HCT116 (cell line): ENCODE measurements at regions not wholly inside any gene's neighbourhood (a gene's known extent, or its start where the extent isn't known, plus 50 kb on each side); places are given as distances from the start of the nearest gene placed in this dataset.

Experiments used
- ATAC-seq: fragments of 200-7000 bp; cut with Tn5 transposase; 2 replicates; pipeline ENCODE4 v1.9.1; 2020; ENCODE audit warnings: mild to moderate bottlenecking, moderate library complexity
- BruUV-seq: library from RNA; stranded (reverse); fragments of 400-500 nt; replicated peaks from 2 replicates; lab custom pipeline; 2021; lab: Mats Ljungman, UMichigan
- CTCF ChIA-PET: fragments of 300-600 bp; sonication (Branson Sonifier 250); formaldehyde crosslinking; loops from one replicate; lab custom pipeline; 2021; ENCODE audit warnings: antibody characterized with exemption; lab: Charles Lee
- POLR2A ChIA-PET: fragments of 300-600, 350-600 bp; sonication (Branson Sonifier 250); formaldehyde crosslinking; loops from one replicate; lab custom pipeline; 2021; ENCODE audit warnings: antibody characterized with exemption; lab: Charles Lee
- RAD21 ChIA-PET, 2 experiments: fragments of 300-600 bp; sonication (Branson Sonifier 250); formaldehyde crosslinking; loops; one replicate each; lab custom pipeline; 2023; ENCODE audit warnings: low total read pairs in 2 of 2; ENCODE audit not compliant: uncharacterized antibody in 2 of 2, unreplicated experiment in 2 of 2, low non-redundant PET in 1 of 2; lab: Charles Lee
- DNase-seq: peaks from one replicate; pipeline ENCODE4 v3.0.0-alpha.2; 2010; ENCODE audit warnings: low read depth, low spot score
- H2AFZ ChIP-seq: fragments of 200-600 bp; shearing (Covaris generic), sonication (generic); 2 replicates; pipeline ENCODE4 v1.6.1; 2017; ENCODE audit warnings: low read depth, mixed run types, mixed read lengths, antibody characterized with exemption, low read length; ENCODE audit not compliant: poor library complexity, severe bottlenecking
- H3K27ac ChIP-seq: 2 replicates; pipeline ENCODE4 v1.5.1; 2012; ENCODE audit warnings: low read depth, low read length
- H3K27me3 ChIP-seq: fragments of 200-600 bp; sonication (generic); 2 replicates; pipeline ENCODE4 v1.6.1; 2016; ENCODE audit warnings: mixed run types, low read length, mixed read lengths; ENCODE audit not compliant: insufficient read depth
- H3K36me3 ChIP-seq, 2 experiments: fragments of 200-500 bp in 1 of 2; fragments of 200-600 bp in 1 of 2; sonication (Bioruptor generic) in 1 of 2; sonication (generic) in 1 of 2; 2 replicates each; pipeline versions ENCODE4 v1.5.1 to v1.6.1; 2014 to 2016; ENCODE audit warnings: low read length in 2 of 2, inconsistent platforms in 1 of 2, mixed read lengths in 1 of 2, mixed run types in 1 of 2; ENCODE audit not compliant: insufficient read depth in 2 of 2, control insufficient read depth in 1 of 2
- H3K4me1 ChIP-seq, 2 experiments: fragments of 200-600 bp in 1 of 2; sonication (generic) in 1 of 2; 2 replicates each; pipeline versions ENCODE4 v1.5.1 to v1.6.1; 2012 to 2017; ENCODE audit warnings: low read length in 2 of 2, inconsistent platforms in 1 of 2, mild to moderate bottlenecking in 1 of 2, mixed read lengths in 1 of 2, mixed run types in 1 of 2, moderate library complexity in 1 of 2; ENCODE audit not compliant: insufficient read depth in 2 of 2, control insufficient read depth in 1 of 2
- H3K4me2 ChIP-seq: fragments of 200-600 bp; sonication (generic); 2 replicates; pipeline ENCODE4 v1.6.1; 2017; ENCODE audit warnings: mixed run types, low read length, mixed read lengths
- H3K4me3 ChIP-seq, 2 experiments: fragments of 200-600 bp in 1 of 2; sonication (generic) in 1 of 2; replicated peaks in 1 of 2; 2 replicates each; pipeline ENCODE4 v1.5.1; 2011 to 2016; ENCODE audit warnings: low read length in 2 of 2, control low read depth in 1 of 2, low read depth in 1 of 2, mild to moderate bottlenecking in 1 of 2, mixed read lengths in 1 of 2, mixed run types in 1 of 2
- H3K79me2 ChIP-seq: fragments of 200-600 bp; sonication (generic); 2 replicates; pipeline ENCODE4 v1.6.1; 2017; ENCODE audit warnings: mild to moderate bottlenecking, mixed run types, low read length, moderate library complexity, mixed read lengths; ENCODE audit not compliant: insufficient read depth
- H3K9ac ChIP-seq: fragments of 200-600 bp; sonication (generic); 2 replicates; pipeline ENCODE4 v1.6.1; 2016; ENCODE audit warnings: low read length, mixed read lengths
- H3K9me2 ChIP-seq: fragments of 200-600 bp; sonication (generic), shearing (Covaris generic); 2 replicates; pipeline ENCODE4 v1.6.1; 2017; ENCODE audit warnings: mixed run types, mild to moderate bottlenecking, moderate library complexity; ENCODE audit not compliant: insufficient read depth
- H3K9me3 ChIP-seq, 2 experiments: fragments of 200-500 bp in 1 of 2; fragments of 200-600 bp in 1 of 2; sonication (Bioruptor generic) in 1 of 2; sonication (generic) in 1 of 2; 2 replicates each; pipeline ENCODE4 v1.6.1; 2014 to 2017; ENCODE audit warnings: low read length in 2 of 2, mixed read lengths in 2 of 2, inconsistent platforms in 1 of 2, low read depth in 1 of 2, mild to moderate bottlenecking in 1 of 2, mixed run types in 1 of 2, moderate library complexity in 1 of 2; ENCODE audit not compliant: control insufficient read depth in 1 of 2, insufficient read depth in 1 of 2
- H4K20me1 ChIP-seq: fragments of 200-600 bp; sonication (generic), shearing (Covaris generic); 2 replicates; pipeline ENCODE4 v1.6.1; 2017; ENCODE audit warnings: mixed run types, mild to moderate bottlenecking, moderate library complexity; ENCODE audit not compliant: insufficient read depth
- ATF3 ChIP-seq: IDR thresholded peaks from 2 replicates; pipeline ENCODE4 v1.6.1; 2012
- EZH2 ChIP-seq: fragments of 200-600 bp; sonication (generic); IDR thresholded peaks from 2 replicates; pipeline ENCODE4 v1.6.1; 2017; ENCODE audit warnings: antibody characterized with exemption, mixed run types
- FOSL1 ChIP-seq: IDR thresholded peaks from 2 replicates; pipeline ENCODE4 v1.6.1; 2012; ENCODE audit warnings: low read depth
- JUND ChIP-seq: IDR thresholded peaks from 2 replicates; pipeline ENCODE4 v1.6.1; 2012
- RAD21 ChIP-seq: IDR thresholded peaks from 2 replicates; pipeline ENCODE4 v1.6.1; 2012; ENCODE audit warnings: low read depth, mild to moderate bottlenecking
- SIN3A ChIP-seq: IDR thresholded peaks from 2 replicates; pipeline ENCODE4 v1.6.1; 2012; ENCODE audit warnings: low read depth
- YY1 ChIP-seq: IDR thresholded peaks from 2 replicates; pipeline ENCODE4 v1.6.1; 2011; ENCODE audit warnings: low read length, low read depth, moderate library complexity, mild to moderate bottlenecking; ENCODE audit not compliant: insufficient replicate concordance; ENCODE audit errors: extremely low read depth
- ZBTB33 ChIP-seq: IDR thresholded peaks from 2 replicates; pipeline ENCODE4 v1.6.1; 2011; ENCODE audit warnings: mild to moderate bottlenecking, low read length, moderate library complexity; ENCODE audit not compliant: insufficient replicate concordance; ENCODE audit errors: extremely low read depth
- ZFX ChIP-seq: fragments of 450-650 bp; IDR thresholded peaks from 2 replicates; pipeline ENCODE4 v1.6.1; 2017
- ZNF274 ChIP-seq: fragments of 200-500 bp; sonication (Bioruptor generic); IDR thresholded peaks from 2 replicates; pipeline ENCODE4 v1.6.1; 2014; ENCODE audit warnings: mild to moderate bottlenecking, low read depth, low read length, inconsistent platforms
- intact Hi-C: fragments of 100-400 bp; cut with micrococcal nuclease; formaldehyde crosslinking; loops from 2 replicates; pipeline ENCODE4 v1.10.0; 2022

- intact Hi-C loops: no loop called here
- ChIA-PET POLR2A (no interaction called here), RAD21 (no interaction called here), CTCF (no interaction called here)
- Histone ChIP-seq H3K27ac (no peak overlapping the region), H2AFZ (no peak overlapping the region), H3K27me3 (peaks cover 39% of the 10 kb centered on the region), H3K4me1 (no peaks in the 10 kb centered on the region), H3K9me3 (no peaks in the 10 kb centered on the region), H3K9ac (no peak overlapping the region), H3K9me2 (no peaks in the 10 kb centered on the region), H3K4me2 (no peak overlapping the region), H4K20me1 (no peaks in the 10 kb centered on the region), H3K4me3 (no peak overlapping the region), H3K36me3 (no peaks in the 10 kb centered on the region), H3K79me2 (no peaks in the 10 kb centered on the region)
- no TSS peak for BruUV-seq
- DNase-seq (no peak), ATAC-seq (no peak)
- TF ChIP-seq RAD21 (no peak), SIN3A (no peak), ZNF274 (no peak), FOSL1 (no peak), ZBTB33 (no peak), ZFX (no peak), JUND (no peak)
Observed at GRCh38 chr9:86836266-86836665, 111.0 kb downstream of the GAS1 start.

GRCh38 chr9:86830356-86830755, 117.0 kb downstream of the GAS1 start:
- no peaks in the 10 kb centered on the region for H3K79me2 ChIP-seq
- TF ChIP-seq JUND (no peak), EZH2 (no peak), ATF3 (no peak), YY1 (no peak)
- H3K4me3 ChIP-seq: no peak overlapping the region
- H3K4me1 ChIP-seq: no peaks in the 10 kb centered on the region
- H3K27ac ChIP-seq: no peak overlapping the region
- H3K27me3 ChIP-seq: peaks cover 26% of the 10 kb centered on the region; the same call in 1 of the 2 replicates
- no peaks in the 10 kb centered on the region for H3K9me3 ChIP-seq
- ChIA-PET RAD21 (no interaction called here), CTCF (no interaction called here), POLR2A (no interaction called here)
- no peak overlapping the region for H2AFZ ChIP-seq
- no peaks in the 10 kb centered on the region for H4K20me1 ChIP-seq
- no peaks in the 10 kb centered on the region for H3K36me3 ChIP-seq
- DNase-seq (no peak), ATAC-seq (no peak)
- no peak overlapping the region for H3K9ac ChIP-seq
- no peak overlapping the region for H3K4me2 ChIP-seq
- BruUV-seq: no TSS peak
- no peaks in the 10 kb centered on the region for H3K9me2 ChIP-seq
- intact Hi-C loops: no loop called here
